HPDE6-E6E7 (cell line): ENCODE measurements at regions not wholly inside any gene's neighbourhood (a gene's known extent, or its start where the extent isn't known, plus 50 kb on each side); places are given as distances from the start of the nearest gene placed in this dataset.
"Not testable (repeated sequence)": the region's sequence is repeated elsewhere in the genome, so short reads cannot be mapped to it uniquely, and the experiment has no call there.

ENCODE experiments used
- DNase-seq: peaks from one replicate; pipeline ENCODE4 v3.0.0; 2011; ENCODE audit warnings: missing footprints; ENCODE audit errors: extremely low spot score

- DNase-seq = no peak
Measured at GRCh38 chr21:15278279-15278678, 213.5 kb upstream of the NRIP1 start.

- DNase-seq = no peak
Measured at GRCh38 chr21:15278851-15279250, 214.1 kb upstream of the NRIP1 start.

DNA sequence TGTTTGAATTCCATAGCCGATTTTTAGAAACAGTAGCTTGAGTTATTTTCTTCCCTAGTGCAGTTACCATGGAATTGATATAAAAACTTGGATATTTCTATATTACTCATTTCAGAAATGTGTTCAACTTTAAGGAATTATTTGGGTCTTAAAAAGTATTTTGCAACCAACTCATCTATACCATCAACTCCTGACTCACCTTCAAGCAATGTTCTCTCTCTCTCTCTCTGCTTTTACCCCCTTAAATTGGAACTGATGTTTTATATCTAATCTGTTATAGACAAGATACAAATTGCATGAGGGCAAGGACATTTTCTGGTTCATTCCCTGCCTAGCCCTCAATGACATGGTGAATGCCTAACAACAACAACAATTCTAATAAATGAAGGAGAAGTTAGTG is 214.7 kb upstream of the NRIP1 start:
- DNase-seq = no peak

DNA sequence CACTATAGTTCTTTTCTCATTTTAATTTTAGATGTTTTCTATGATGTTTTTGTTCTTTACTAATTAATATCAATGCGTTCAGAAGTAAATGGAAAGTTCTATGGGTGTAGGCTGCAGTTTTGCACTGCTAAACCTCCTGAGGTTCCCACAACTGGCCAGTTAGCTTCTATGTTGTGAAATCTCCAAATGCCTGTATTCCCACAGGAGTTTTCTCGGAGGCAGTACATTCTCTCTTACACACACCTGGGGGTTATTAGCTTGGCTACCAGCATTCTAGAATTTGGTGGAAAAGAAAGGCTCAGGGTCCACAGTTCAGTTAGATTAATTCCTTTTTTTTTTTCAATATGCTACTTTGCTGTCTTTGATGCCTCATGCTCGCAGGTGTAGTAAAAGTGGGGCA is 216.9 kb upstream of the NRIP1 start:
- no peak for DNase-seq

DNA sequence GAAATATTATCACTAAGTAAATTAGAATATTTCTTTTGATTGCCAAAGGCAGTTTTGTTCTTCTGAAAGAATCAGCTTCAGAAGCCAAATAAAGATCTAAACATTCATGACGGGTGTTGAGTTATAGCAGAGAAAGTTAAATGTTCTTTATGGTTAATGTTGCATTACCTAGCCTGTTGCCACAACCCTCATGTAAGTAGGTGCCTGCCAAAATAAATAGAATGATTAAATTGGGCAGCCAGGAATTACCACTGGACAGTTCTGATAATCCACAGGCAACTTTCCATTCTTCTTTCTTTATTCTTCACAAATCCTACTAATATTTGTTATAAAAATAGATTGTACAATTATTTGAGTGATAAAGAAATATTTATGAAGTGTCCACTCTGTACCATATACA is 217.9 kb upstream of the NRIP1 start:
- DNase-seq = no peak

DNA sequence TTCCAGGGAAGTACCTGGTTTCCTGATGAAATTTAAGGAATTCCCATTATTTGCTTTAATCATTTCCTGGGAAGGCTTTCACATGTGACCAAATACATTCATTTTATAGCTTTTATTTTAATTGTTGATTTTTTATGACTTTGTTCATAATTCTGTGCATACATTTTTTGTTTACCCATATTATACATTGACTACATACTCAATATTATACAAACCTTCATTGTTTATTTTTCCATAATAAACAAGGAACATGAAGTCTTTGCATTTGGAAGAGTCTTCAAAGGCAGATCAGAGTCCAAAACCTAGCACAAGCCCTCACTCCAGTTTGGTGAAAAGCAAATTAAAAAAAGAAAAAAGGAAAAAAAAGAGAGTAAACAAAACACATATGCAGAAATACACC is 218.3 kb upstream of the NRIP1 start:
- DNase-seq = no peak

GRCh38 chr21:15283789-15284188 is 219.0 kb upstream of the NRIP1 start:
- no peak for DNase-seq

DNA sequence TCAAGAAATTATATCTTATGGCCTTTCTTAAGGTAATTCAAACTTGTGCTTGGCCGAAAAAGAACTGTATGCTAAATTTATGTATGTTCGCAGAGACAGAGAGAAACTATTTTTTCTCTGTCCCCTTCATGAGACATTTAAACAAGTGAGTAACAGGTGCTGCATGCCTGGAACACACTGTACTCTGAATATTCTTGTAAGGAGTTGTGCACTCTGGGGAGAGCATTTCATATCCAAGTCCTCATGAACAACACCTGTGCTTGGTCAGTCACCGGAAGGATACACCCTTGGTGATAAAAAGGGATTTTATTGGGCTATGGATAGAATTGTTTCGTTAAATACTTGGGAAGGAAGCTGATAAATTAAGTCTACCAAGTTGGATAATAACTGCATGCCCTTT is 220.8 kb upstream of the NRIP1 start:
- no peak for DNase-seq

DNA sequence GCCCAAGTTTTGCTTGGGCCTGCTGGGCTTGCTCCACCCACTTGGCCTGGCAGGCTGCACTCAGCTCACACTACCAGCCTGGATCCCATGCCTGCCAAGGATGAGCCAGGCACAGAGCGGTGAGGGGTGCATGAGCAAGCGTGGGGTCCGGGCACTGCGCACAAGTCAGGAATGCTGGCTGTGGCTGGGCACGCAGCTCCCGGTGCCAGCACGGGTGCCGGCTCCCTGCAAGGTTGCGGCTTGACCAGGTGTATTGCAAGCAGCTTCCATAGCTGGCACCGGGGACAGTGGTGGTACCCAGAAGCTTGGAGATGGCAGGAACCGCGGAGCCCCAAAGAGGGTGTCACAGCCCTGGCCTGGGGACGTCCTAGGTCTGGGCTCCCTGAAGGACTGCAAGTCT is 224.4 kb upstream of the NRIP1 start:
- no peak for DNase-seq

- no peak for DNase-seq
Measured at GRCh38 chr21:15289896-15290841, 225.4 kb upstream of the NRIP1 start.

DNA sequence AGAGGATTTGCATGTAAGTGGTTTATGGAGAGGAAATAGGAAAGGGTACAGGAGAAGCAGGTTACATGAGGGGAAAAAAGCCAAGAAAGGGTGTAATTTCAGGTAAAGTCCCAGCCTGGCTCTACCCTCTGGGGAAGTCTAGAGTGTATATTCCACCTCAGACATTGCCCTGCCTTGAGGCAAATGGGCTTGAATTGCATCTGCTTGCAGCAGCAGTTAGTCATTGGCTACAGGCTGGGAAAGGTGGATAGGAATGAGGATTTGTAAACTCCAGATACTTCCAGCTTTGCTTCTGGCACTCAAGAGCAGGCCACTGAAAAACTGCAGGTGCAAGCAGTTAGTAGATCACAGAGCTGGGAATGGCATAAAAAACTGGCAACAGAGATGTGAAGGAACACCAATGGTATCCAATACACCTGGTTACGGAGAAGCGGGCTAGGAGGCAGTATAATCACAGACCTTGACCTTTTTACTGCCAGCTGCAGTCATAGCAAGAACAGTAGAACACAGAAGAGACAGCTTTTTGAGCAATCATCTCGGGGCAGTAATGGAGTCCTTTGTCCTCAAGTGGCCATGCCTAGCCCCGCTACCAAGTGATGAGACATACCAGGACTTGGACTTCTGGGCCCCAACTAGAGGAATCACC is 226.9 kb upstream of the NRIP1 start:
- no peak for DNase-seq

GRCh38 chr21:15293240-15293639 is 228.4 kb upstream of the NRIP1 start:
- peak; percentile 49 for DNase-seq

- no peak for DNase-seq
Measured at GRCh38 chr21:15295875-15296274, 231.1 kb upstream of the NRIP1 start.

DNA sequence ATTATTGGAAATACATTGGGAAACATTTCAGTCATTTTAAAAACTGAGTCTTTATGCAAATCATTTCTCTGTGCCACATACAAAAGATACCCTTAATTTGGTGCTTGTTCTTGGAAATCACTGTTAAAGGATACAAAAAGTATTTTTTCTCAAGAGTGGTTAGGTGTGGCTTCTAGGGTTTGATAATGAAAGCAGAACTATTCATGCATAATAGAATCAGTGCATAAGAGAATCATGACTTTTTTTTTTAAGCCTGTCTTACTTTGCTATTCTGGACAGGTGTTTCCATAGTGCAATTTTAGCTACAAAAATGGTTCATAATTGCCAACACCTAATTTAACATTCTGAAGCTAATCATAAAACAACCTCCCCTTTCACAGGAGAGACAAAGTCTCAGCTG is 233.0 kb upstream of the NRIP1 start:
- no peak for DNase-seq

GRCh38 chr21:15298306-15298705 is 233.5 kb upstream of the NRIP1 start:
- no peak for DNase-seq

DNA sequence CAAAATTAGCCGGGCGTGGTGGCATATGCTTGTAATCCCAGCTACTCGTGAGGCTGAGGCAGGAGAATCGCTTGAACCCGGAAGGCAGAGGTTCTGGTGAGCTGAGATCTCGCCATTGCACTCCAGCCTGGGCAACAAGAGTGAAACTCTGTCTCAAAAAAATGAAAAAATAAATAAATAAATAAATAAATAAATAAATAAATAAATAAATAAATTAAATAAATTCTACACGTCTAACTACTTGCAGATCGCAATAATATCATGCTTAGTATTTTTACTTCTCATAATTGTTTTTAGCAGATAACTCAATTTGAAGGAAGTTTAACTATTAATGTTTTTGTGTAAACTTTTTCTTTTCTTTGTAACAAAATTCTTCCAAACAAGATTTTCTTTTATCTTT is 234.0 kb upstream of the NRIP1 start:
- DNase-seq = not testable (repeated sequence)

GRCh38 chr21:15300131-15300530 is 235.3 kb upstream of the NRIP1 start:
- DNase-seq = no peak

GRCh38 chr21:15301014-15301413 is 236.2 kb upstream of the NRIP1 start:
- DNase-seq = no peak

DNA sequence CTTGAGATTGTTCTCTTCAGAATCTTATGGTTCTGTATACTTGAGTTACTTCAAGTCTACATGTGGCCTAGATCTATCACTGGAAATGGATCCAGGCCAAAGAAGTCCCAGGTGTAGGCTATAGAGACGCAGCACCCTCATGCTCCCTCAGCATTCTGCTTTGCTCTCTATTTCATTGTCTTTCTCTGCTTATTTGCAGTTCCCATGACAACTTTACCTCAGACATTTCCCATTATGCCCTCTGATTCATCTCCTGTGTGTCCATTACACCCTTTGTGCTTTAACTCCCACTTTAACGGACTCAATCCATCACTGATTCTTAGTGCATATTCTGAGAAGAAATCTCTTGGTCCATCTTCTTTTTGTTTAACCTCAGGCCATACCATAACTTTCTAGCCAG is 236.9 kb upstream of the NRIP1 start:
- DNase-seq = no peak

- DNase-seq = no peak
Measured at GRCh38 chr21:15306271-15306670, 241.5 kb upstream of the NRIP1 start.

- no peak for DNase-seq
Measured at GRCh38 chr21:15308333-15308732, 243.5 kb upstream of the NRIP1 start.

DNA sequence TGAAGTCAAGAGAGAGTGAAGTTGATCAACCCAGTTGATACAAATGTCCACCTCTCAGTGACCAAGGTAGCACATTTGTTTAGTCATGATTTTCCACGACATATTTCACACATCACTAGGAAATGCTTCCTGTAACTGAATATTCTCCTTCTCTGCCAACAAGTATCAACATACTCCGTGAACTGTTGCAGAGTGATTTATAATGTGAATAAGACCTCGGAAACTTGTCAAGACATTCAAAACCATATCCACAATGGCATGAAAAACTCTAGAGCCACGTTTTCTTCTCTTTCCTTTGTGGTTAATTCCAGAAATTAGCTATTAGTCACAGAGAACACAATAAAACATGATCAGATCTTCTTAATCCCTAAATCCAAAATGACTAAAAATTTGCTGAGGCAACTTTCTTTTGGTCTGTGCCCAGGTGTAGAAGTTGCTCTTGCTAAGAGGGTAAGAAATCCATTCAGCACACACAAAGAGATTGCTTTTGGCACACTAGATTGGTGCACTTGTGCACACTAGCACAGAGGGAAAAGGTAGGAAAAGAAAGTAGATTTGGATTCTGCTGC is 244.3 kb upstream of the NRIP1 start:
- no peak for DNase-seq

GRCh38 chr21:15309721-15310120 is 244.9 kb upstream of the NRIP1 start:
- no peak for DNase-seq
